HepG2 (cell line): ENCODE measurements at regions not wholly inside any gene's neighbourhood (a gene's known extent, or its start where the extent isn't known, plus 50 kb on each side); places are given as distances from the start of the nearest gene placed in this dataset.

ENCODE experiments used
- CCAR2 ChIP-seq: fragments of 200-400 bp; formaldehyde crosslinking; optimal IDR thresholded peaks from 2 replicates; pipeline ENCODE3; 2018; ENCODE audit warnings: low read depth, mild to moderate bottlenecking, low read length, moderate library complexity
- CTCF ChIP-seq: sonication (generic); formaldehyde crosslinking; IDR thresholded peaks from 2 replicates; pipeline ENCODE4 v1.5.0; 2020; ENCODE audit warnings: mild to moderate bottlenecking, missing genetic modification reagents, moderate library complexity
- POLR2A ChIP-seq, 2 experiments: IDR thresholded peaks; 2 replicates each; pipeline ENCODE4 v1.6.1; 2011; ENCODE audit warnings: low read depth in 2 of 2, low read length in 2 of 2, mild to moderate bottlenecking in 1 of 2, moderate library complexity in 1 of 2; ENCODE audit not compliant: insufficient read depth in 1 of 2
- POLR2AphosphoS5 ChIP-seq: IDR thresholded peaks from 2 replicates; pipeline ENCODE4 v1.6.1; 2012; ENCODE audit warnings: low read depth, low read length
- RAD21 ChIP-seq: fragments of 450-650 bp; formaldehyde crosslinking; IDR thresholded peaks from 2 replicates; pipeline ENCODE4 v1.5.0; 2020; ENCODE audit warnings: mild to moderate bottlenecking
- RBM39 ChIP-seq: fragments of 200-400 bp; formaldehyde crosslinking; IDR thresholded peaks from one replicate; pipeline ENCODE4 v1.6.1; 2018; ENCODE audit warnings: antibody characterized with exemption, mild to moderate bottlenecking, low read depth, low read length; ENCODE audit not compliant: poor library complexity, severe bottlenecking
- SAFB2 ChIP-seq: sonication (generic); formaldehyde crosslinking; IDR thresholded peaks from 2 replicates; pipeline ENCODE4 v1.5.1; 2020; ENCODE audit warnings: missing genetic modification reagents, low read depth, mild to moderate bottlenecking, borderline replicate concordance
- ZNF234 ChIP-seq: sonication (generic); formaldehyde crosslinking; conservative IDR thresholded peaks from 2 replicates; pipeline ENCODE4 v1.5.1; 2020; ENCODE audit warnings: mild to moderate bottlenecking, missing genetic modification reagents
- ZNF24 ChIP-seq: fragments of 450-650 bp; IDR thresholded peaks from 2 replicates; pipeline ENCODE4 v1.6.1; 2017; ENCODE audit warnings: antibody characterized with exemption, mild to moderate bottlenecking
- ZNF34 ChIP-seq: sonication (generic); formaldehyde crosslinking; IDR thresholded peaks from 2 replicates; pipeline ENCODE4 v1.4.0; 2020; ENCODE audit warnings: mild to moderate bottlenecking, missing genetic modification reagents, borderline replicate concordance
- ZNF644 ChIP-seq: IDR thresholded peaks from 2 replicates; pipeline ENCODE4 v1.6.1; 2016; ENCODE audit warnings: low read depth
- TF ChIP-seq, protein P1 (sequence below): IDR thresholded peaks from 2 replicates; pipeline ENCODE4 v1.6.1; 2012; ENCODE audit warnings: inconsistent platforms

DNA sequence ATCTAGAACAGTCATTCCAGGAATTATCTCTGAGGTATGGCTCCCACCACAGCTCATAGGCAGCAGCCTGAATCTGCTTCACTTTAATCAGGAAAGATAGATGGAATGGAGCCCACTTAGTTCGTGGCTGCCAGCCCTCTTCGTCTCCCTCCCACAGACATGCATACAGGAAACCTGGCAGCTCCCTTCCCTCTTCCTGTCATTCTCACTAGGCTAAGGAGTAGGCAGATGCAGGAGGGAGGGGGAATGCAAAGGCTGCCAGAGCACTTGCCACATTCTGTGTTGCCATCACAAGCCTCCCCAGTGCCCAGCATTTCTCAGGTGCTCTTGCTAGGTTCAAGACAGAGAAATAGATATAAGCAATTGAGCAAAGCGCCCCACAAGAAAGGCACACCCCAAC is 378.9 kb downstream of the ELAVL2 start:
- TF ChIP-seq, protein P1, sequence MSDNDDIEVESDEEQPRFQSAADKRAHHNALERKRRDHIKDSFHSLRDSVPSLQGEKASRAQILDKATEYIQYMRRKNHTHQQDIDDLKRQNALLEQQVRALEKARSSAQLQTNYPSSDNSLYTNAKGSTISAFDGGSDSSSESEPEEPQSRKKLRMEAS: no peak
- TF ChIP-seq CCAR2 (no peak), POLR2AphosphoS5 (no peak), ZNF34 (CRISPR knock-in tag) (no peak), RBM39 (no peak), ZNF234 (CRISPR knock-in tag) (no peak), CTCF (CRISPR knock-in tag) (no peak), POLR2A (IDR thresholded peaks at IDR 0.05; ENCODE audit: insufficient read depth in 1 of 2, low read depth in 2 of 2, low read length in 2 of 2) (no peak), RAD21 (CRISPR knock-in tag) (no peak), SAFB2 (CRISPR knock-in tag) (no peak), ZNF644 (no peak), ZNF24 (no peak)
